Stimulated activated CD8-positive, alpha-beta memory T cell treated with anti-CD3 and anti-CD28 coated beads, Interleukin-15, amount 100 ng/mL, for 1 hour (primary cell): ENCODE measurements at regions not wholly inside any gene's neighbourhood (a gene's known extent, or its start where the extent isn't known, plus 50 kb on each side); places are given as distances from the start of the nearest gene placed in this dataset.

Source experiments
- DNase-seq: peaks from one replicate; pipeline ENCODE4 v3.0.0-alpha.2; 2020; ENCODE audit warnings: low read depth

- DNase-seq, result no peak
Measured at GRCh38 chr2:7598402-7598801, 681.2 kb downstream of the RNF144A start.

GRCh38 chr2:7599462-7600258, 682.4 kb downstream of the RNF144A start:
- DNase-seq, result no peak

GRCh38 chr2:7601990-7602389, 684.8 kb downstream of the RNF144A start:
- no peak for DNase-seq

GRCh38 chr2:7604456-7604855, 687.2 kb downstream of the RNF144A start:
- no peak for DNase-seq

GRCh38 chr2:7607441-7608173, 690.4 kb downstream of the RNF144A start:
- DNase-seq, result no peak

GRCh38 chr2:7609556-7609955, 692.3 kb downstream of the RNF144A start:
- no peak for DNase-seq

- no peak for DNase-seq
Measured at GRCh38 chr2:7609974-7610373, 692.8 kb downstream of the RNF144A start.

- no peak for DNase-seq
Measured at GRCh38 chr2:7611750-7612149, 694.5 kb downstream of the RNF144A start.

- DNase-seq, result no peak
Measured at GRCh38 chr2:7612969-7613368, 695.8 kb downstream of the RNF144A start.

GRCh38 chr2:7613831-7614230, 696.6 kb downstream of the RNF144A start:
- no peak for DNase-seq

- DNase-seq, result no peak
Measured at GRCh38 chr2:7618031-7618430, 700.8 kb downstream of the RNF144A start.

- no peak for DNase-seq
Measured at GRCh38 chr2:7619203-7619970, 702.2 kb downstream of the RNF144A start.

GRCh38 chr2:7620255-7620654, 703.0 kb downstream of the RNF144A start:
- DNase-seq, result no peak

- no peak for DNase-seq
Measured at GRCh38 chr2:7621018-7621814, 704.0 kb downstream of the RNF144A start.

GRCh38 chr2:7625392-7626138, 708.4 kb downstream of the RNF144A start:
- no peak for DNase-seq

GRCh38 chr2:7626139-7626537, 708.9 kb downstream of the RNF144A start:
- DNase-seq, result no peak

- DNase-seq, result no peak
Measured at GRCh38 chr2:7627583-7627982, 710.4 kb downstream of the RNF144A start.

GRCh38 chr2:7632420-7632819, 715.2 kb downstream of the RNF144A start:
- DNase-seq, result no peak

- no peak for DNase-seq
Measured at GRCh38 chr2:7633566-7634153, 716.4 kb downstream of the RNF144A start.

GRCh38 chr2:7634409-7634808, 717.2 kb downstream of the RNF144A start:
- no peak for DNase-seq

- DNase-seq, result no peak
Measured at GRCh38 chr2:7639476-7639875, 722.3 kb downstream of the RNF144A start.
